ENCODE measurements at regions not wholly inside any gene's neighbourhood (a gene's known extent, or its start where the extent isn't known, plus 50 kb on each side); places are given as distances from the start of the nearest gene placed in this dataset.

GRCh38 chr7:114790521-114790920, 131.4 kb upstream of the MDFIC start:
- intact Hi-C loops (cut with DNase I; ENCODE audit: low total_unique reads) = no loop called here
- no peaks in the 10 kb centered on the region for H3K9me3 ChIP-seq
- H3K27ac ChIP-seq = no peak overlapping the region
- no peaks in the 10 kb centered on the region for H3K36me3 ChIP-seq
- DNase-seq = no peak
- TF ChIP-seq CTCF (IDR thresholded peaks at IDR 0.05 in 8 of 11, conservative IDR thresholded peaks at IDR 0.05 in 3 of 11) (no peak), POLR2AphosphoS5 (IDR thresholded peaks at IDR 0.05) (no peak), POLR2A (IDR thresholded peaks at IDR 0.05) (no peak)
- H3K4me1 ChIP-seq = peaks cover 0 to 4% (median 0%) of the 10 kb centered on the region in 6 donors
- 45 to 69% (median 56%) methylated on average over 1 of the region's 1 CpG for WGBS, 5 donors
- no peaks in the 10 kb centered on the region for H3K27me3 ChIP-seq (replicated peaks in 1 of 7)
- H3K4me3 ChIP-seq = no peak overlapping the region

DNA sequence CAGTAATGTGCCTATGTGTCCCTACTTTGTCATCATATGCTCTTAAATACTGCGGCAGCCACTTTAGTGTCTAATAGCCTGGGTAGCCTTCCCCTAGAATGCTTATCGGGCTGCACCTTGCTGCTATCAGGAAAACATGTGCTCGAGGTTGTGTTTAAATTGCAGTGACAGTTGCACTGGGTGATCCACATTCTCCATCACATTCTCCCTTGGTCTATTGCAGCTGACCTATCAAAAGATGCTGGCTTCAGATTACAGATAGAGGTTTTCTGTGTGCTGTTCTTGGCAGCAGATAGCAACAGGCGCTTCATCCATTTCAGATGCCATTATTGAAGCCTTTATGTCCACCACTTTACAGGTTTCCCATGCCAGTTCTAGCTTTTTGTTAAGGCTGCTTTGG, 130.1 kb upstream of the MDFIC start:
- TF ChIP-seq POLR2A (IDR thresholded peaks at IDR 0.05) = no peak
- TF ChIP-seq POLR2AphosphoS5 (IDR thresholded peaks at IDR 0.05) = no peak
- TF ChIP-seq CTCF (IDR thresholded peaks at IDR 0.05 in 8 of 11, conservative IDR thresholded peaks at IDR 0.05 in 3 of 11) = no peak
- 83 to 90% (median 89%) methylated on average over 3 to 4 of the region's 4 CpGs for WGBS, 5 donors
- intact Hi-C loops (cut with DNase I; ENCODE audit: low total_unique reads) = no loop called here
- H3K4me3 ChIP-seq = no peak overlapping the region
- no peaks in the 10 kb centered on the region for H3K9me3 ChIP-seq
- H3K27me3 ChIP-seq (replicated peaks in 1 of 7) = no peaks in the 10 kb centered on the region
- no peak for DNase-seq
- no peak overlapping the region for H3K27ac ChIP-seq
- H3K36me3 ChIP-seq = no peaks in the 10 kb centered on the region
- peaks cover 0 to 4% (median 0%) of the 10 kb centered on the region in 6 donors for H3K4me1 ChIP-seq

DNA sequence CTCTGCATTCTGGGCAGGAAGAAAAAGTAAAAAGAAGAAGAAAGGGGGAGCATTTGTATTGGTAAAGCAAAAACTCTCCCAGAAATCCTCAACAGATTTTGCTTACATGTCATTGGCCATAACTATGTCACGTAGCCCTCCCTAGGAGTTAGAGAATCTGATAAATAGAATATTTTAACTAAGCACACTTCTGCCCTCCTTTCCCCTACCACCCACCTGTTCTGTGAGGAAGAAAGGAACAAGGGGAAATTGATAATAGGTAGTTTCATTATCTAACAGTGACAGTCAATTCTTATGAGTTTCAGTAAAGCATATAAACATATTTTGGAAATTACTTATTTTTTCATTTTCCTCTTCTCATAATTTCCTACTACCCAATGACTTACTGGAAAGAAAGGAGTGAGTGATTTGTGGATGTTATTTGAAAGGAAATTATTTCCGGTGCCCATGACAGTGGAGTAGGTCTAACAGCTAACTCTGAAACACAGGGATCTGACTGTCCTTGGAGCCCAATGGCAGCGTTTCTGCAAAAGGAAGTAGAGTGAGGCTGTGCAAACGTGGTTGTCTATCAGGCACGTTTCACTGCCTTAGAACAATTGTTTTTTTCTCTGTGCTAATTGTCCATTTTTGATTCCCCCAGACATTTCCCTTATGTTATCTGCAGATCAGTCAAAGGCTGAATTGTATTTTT, 128.6 kb upstream of the MDFIC start:
- Histone ChIP-seq H3K9me3 (no peaks in the 10 kb centered on the region), H3K4me3 (no peak overlapping the region), H3K27ac (peak overlapping the region in 3 of 8 donors; percentile 0 to 29 (median 12)), H3K36me3 (no peaks in the 10 kb centered on the region), H3K27me3 (replicated peaks in 1 of 7) (no peaks in the 10 kb centered on the region), H3K4me1 (peaks cover 0 to 4% (median 0%) of the 10 kb centered on the region in 6 donors)
- intact Hi-C loops (cut with DNase I; ENCODE audit: low total_unique reads) = no loop called here
- 35 to 44% (median 39%) methylated on average over 5 of the region's 5 CpGs for WGBS, 5 donors
- no peak for DNase-seq
- TF ChIP-seq CTCF (IDR thresholded peaks at IDR 0.05 in 8 of 11, conservative IDR thresholded peaks at IDR 0.05 in 3 of 11) = no peak
- no peak for TF ChIP-seq POLR2AphosphoS5 (IDR thresholded peaks at IDR 0.05)
- no peak for TF ChIP-seq POLR2A (IDR thresholded peaks at IDR 0.05)

- TF ChIP-seq POLR2A (IDR thresholded peaks at IDR 0.05) = no peak
- TF ChIP-seq POLR2AphosphoS5 (IDR thresholded peaks at IDR 0.05) = no peak
- TF ChIP-seq CTCF (IDR thresholded peaks at IDR 0.05 in 8 of 11, conservative IDR thresholded peaks at IDR 0.05 in 3 of 11) = no peak
- Histone ChIP-seq H3K4me3 (no peak overlapping the region), H3K4me1 (peaks cover 0 to 4% (median 0%) of the 10 kb centered on the region in 6 donors), H3K27me3 (replicated peaks in 1 of 7) (no peaks in the 10 kb centered on the region), H3K9me3 (no peaks in the 10 kb centered on the region), H3K27ac (no peak overlapping the region), H3K36me3 (no peaks in the 10 kb centered on the region)
- no peak for DNase-seq
- 58 to 77% (median 72%) methylated on average over 2 of the region's 2 CpGs for WGBS, 5 donors
- intact Hi-C loops (cut with DNase I; ENCODE audit: low total_unique reads) = no loop called here
Measured at GRCh38 chr7:114795475-114795874, 126.4 kb upstream of the MDFIC start.

Data from spleen (tissue), 11 donors.